Muscle of back (tissue), 3 donors: ENCODE measurements at regions not wholly inside any gene's neighbourhood (a gene's known extent, or its start where the extent isn't known, plus 50 kb on each side); places are given as distances from the start of the nearest gene placed in this dataset.
A peak's percentile ranks its signal among the peaks of the same experiment; 100 is the strongest.
"Not testable (repeated sequence)": the region's sequence is repeated elsewhere in the genome, so short reads cannot be mapped to it uniquely, and the experiment has no call there.

Experiments used
- DNase-seq, 3 donors: peaks; one replicate each; pipeline versions ENCODE4 v3.0.0 to v3.0.0-alpha.2; 2013

GRCh38 chr6:19892260-19892659, 55.1 kb downstream of the ID4 start:
- DNase-seq = no peak

GRCh38 chr6:19895866-19896692, 58.9 kb downstream of the ID4 start:
- DNase-seq = no peak

- DNase-seq = no peak
These were observed 59.5 kb downstream of the ID4 start for GRCh38 chr6:19896693-19897010.

GRCh38 chr6:19898141-19898740, 61.1 kb downstream of the ID4 start:
- no peak for DNase-seq

GRCh38 chr6:19902201-19902600, 65.0 kb downstream of the ID4 start:
- no peak for DNase-seq

GRCh38 chr6:19904408-19904807, 67.2 kb downstream of the ID4 start:
- DNase-seq = not testable (repeated sequence)

- DNase-seq = peak in 2 of 3 donors; percentile 5 to 26
These were observed 68.4 kb downstream of the ID4 start for GRCh38 chr6:19905584-19905983.

- peak; percentile 36 to 66 (median 49) for DNase-seq
These were observed 69.0 kb downstream of the ID4 start for GRCh38 chr6:19906171-19906570.

- DNase-seq = no peak
These were observed 74.1 kb downstream of the ID4 start for GRCh38 chr6:19911223-19911622.

GRCh38 chr6:19918436-19918835, 81.3 kb downstream of the ID4 start:
- DNase-seq = no peak

- DNase-seq = no peak
These were observed 84.6 kb downstream of the ID4 start for GRCh38 chr6:19921786-19922185.

GRCh38 chr6:19925533-19925932, 88.4 kb downstream of the ID4 start:
- no peak for DNase-seq

GRCh38 chr6:19928461-19928860, 91.3 kb downstream of the ID4 start:
- no peak for DNase-seq

- DNase-seq = no peak
These were observed 92.1 kb downstream of the ID4 start for GRCh38 chr6:19929312-19929711.

- no peak for DNase-seq
These were observed 97.9 kb downstream of the ID4 start for GRCh38 chr6:19934996-19935591.

GRCh38 chr6:19939321-19939720, 102.2 kb downstream of the ID4 start:
- not testable (repeated sequence) for DNase-seq

- DNase-seq = not testable (repeated sequence)
These were observed 102.8 kb downstream of the ID4 start for GRCh38 chr6:19939926-19940325.

GRCh38 chr6:19943042-19943441, 105.9 kb downstream of the ID4 start:
- no peak for DNase-seq

- DNase-seq = peak in 1 of 3 donors; percentile 1
These were observed 108.7 kb downstream of the ID4 start for GRCh38 chr6:19945843-19946358.

GRCh38 chr6:19949155-19949554, 112.0 kb downstream of the ID4 start:
- DNase-seq = no peak

GRCh38 chr6:19964115-19964514, 126.9 kb downstream of the ID4 start:
- DNase-seq = no peak

GRCh38 chr6:19968201-19968600, 131.0 kb downstream of the ID4 start:
- DNase-seq = no peak

- no peak for DNase-seq
These were observed 135.1 kb downstream of the ID4 start for GRCh38 chr6:19972221-19972620.
